ENCODE measurements at regions not wholly inside any gene's neighbourhood (a gene's known extent, or its start where the extent isn't known, plus 50 kb on each side); places are given as distances from the start of the nearest gene placed in this dataset.

DNA sequence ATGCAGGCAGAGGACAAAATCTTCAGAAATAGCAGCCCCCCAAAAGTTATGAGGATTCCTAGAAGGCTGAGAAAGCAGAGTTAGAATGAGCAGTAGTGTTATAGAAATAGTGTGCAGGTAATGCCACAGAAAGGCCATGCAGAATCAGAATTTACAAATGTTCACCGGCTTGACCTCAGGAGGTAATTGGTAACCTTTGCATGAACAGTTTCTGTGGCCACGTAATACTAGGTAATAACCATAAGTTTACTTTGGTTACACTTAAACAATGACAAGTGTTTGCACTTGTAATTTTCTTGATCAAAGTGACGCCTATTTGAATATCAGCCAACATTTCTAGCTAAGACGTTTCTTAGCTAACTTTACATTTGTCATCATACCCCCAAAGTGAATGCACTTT is 393.6 kb downstream of the GPAT3 start:
- TF ChIP-seq CTCF (conservative IDR thresholded peaks at IDR 0.05): no peak
- WGBS (ENCODE audit: extremely low coverage, insufficient read length, low lambda C conversion rate): no CpG with 5 or more reads among the region's 4 CpGs
- Mint-ChIP-seq H3K4me1 (peaks cover 0 to 3% of the 10 kb centered on the region in 2 experiments; a peak in 3 of 4 replicates), H3K4me3 (no peak overlapping the region), H3K36me3 (ENCODE audit: insufficient read depth in 1 of 3, low read depth in 3 of 3) (no peaks in the 10 kb centered on the region), H3K27ac (no peak overlapping the region), H3K27me3 (ENCODE audit: low read depth) (no peaks in the 10 kb centered on the region), H3K9me3 (no peaks in the 10 kb centered on the region)
- H3K23ac ChIP-seq (ENCODE audit: insufficient read length, low read depth, low read length): no peak overlapping the region
- no peak overlapping the region for H3K4ac ChIP-seq (ENCODE audit: low read depth, low read length)
- no peaks in the 10 kb centered on the region for H3K9me3 ChIP-seq (ENCODE audit: control insufficient read depth, low read depth, low read length)
- no peak for DNase-seq
- no peak overlapping the region for H3K9ac ChIP-seq (ENCODE audit: extremely low read depth, insufficient read length, low read length)
- no peak overlapping the region for H3K27ac ChIP-seq (ENCODE audit: insufficient read length, low read depth, low read length)
- H3K18ac ChIP-seq (ENCODE audit: insufficient read length, low read depth, low read length): no peak overlapping the region
- no peak overlapping the region for H3T11ph ChIP-seq (ENCODE audit: low read length)
- no peaks in the 10 kb centered on the region for H3K79me2 ChIP-seq (ENCODE audit: insufficient read depth, low read length)
- H4K8ac ChIP-seq (replicated peaks; ENCODE audit: insufficient read length, low read depth, low read length): no peak overlapping the region
- H2BK20ac ChIP-seq (ENCODE audit: low read depth, low read length, poor library complexity, severe bottlenecking): no peak overlapping the region
- no peak overlapping the region for H2BK5ac ChIP-seq (ENCODE audit: insufficient read length, low read length)
- H2BK120ac ChIP-seq (ENCODE audit: low read depth, low read length, poor library complexity, severe bottlenecking): no peak overlapping the region
- H3K23me2 ChIP-seq (ENCODE audit: insufficient read length, low read depth, low read length, poor library complexity, severe bottlenecking): no peaks in the 10 kb centered on the region
- no peak overlapping the region for H3K56ac ChIP-seq (ENCODE audit: insufficient read length, low read depth, low read length)
- H3K14ac ChIP-seq (ENCODE audit: insufficient read depth, low read length): no peak overlapping the region
- no peaks in the 10 kb centered on the region for H3K79me1 ChIP-seq (ENCODE audit: insufficient read depth, low read depth, low read length, poor library complexity, severe bottlenecking)
- H3K4me2 ChIP-seq (ENCODE audit: insufficient read depth, insufficient read length, low read length): no peak overlapping the region
- no peaks in the 10 kb centered on the region for H3K27me3 ChIP-seq (ENCODE audit: insufficient read depth, low read length)
- H2BK15ac ChIP-seq (ENCODE audit: low read depth, low read length): no peak overlapping the region
- H4K91ac ChIP-seq (ENCODE audit: insufficient read length, low read depth, low read length): no peak overlapping the region
- H4K20me1 ChIP-seq (ENCODE audit: control insufficient read depth, insufficient read depth, insufficient read length): no peaks in the 10 kb centered on the region
- no peak overlapping the region for H2AFZ ChIP-seq (ENCODE audit: low read length)
- no peak overlapping the region for H2AK5ac ChIP-seq (ENCODE audit: insufficient read length, low read length)
- no peaks in the 10 kb centered on the region for H3K4me1 ChIP-seq (ENCODE audit: insufficient read depth, low read length)
- H2BK12ac ChIP-seq (ENCODE audit: insufficient read length, low read depth, low read length): no peak overlapping the region
- no peak overlapping the region for H4K5ac ChIP-seq (ENCODE audit: insufficient read length, low read depth, low read length)
